ENCODE measurements at regions not wholly inside any gene's neighbourhood (a gene's known extent, or its start where the extent isn't known, plus 50 kb on each side); places are given as distances from the start of the nearest gene placed in this dataset.

DNA sequence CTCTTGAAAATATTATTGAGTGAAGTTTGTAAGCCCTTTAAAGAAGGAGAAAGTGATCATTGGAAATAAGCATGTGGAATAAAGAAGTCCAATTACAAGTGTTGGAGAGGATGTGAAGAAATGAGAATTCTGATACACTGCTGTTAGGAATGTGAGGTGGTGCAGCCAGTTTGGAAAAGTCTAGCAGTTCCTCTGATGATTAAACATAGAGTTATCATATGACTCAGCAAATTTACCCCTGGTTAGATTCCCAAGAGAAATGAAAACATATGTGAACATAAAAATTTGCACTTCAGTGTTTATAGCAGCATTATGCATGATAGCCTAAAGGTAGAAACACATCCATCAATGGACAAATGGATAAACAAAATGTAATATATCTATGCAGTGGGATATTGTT is 319.9 kb downstream of the AEBP2 start:
- TF ChIP-seq, protein P1, sequence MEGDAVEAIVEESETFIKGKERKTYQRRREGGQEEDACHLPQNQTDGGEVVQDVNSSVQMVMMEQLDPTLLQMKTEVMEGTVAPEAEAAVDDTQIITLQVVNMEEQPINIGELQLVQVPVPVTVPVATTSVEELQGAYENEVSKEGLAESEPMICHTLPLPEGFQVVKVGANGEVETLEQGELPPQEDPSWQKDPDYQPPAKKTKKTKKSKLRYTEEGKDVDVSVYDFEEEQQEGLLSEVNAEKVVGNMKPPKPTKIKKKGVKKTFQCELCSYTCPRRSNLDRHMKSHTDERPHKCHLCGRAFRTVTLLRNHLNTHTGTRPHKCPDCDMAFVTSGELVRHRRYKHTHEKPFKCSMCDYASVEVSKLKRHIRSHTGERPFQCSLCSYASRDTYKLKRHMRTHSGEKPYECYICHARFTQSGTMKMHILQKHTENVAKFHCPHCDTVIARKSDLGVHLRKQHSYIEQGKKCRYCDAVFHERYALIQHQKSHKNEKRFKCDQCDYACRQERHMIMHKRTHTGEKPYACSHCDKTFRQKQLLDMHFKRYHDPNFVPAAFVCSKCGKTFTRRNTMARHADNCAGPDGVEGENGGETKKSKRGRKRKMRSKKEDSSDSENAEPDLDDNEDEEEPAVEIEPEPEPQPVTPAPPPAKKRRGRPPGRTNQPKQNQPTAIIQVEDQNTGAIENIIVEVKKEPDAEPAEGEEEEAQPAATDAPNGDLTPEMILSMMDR (IDR thresholded peaks at IDR 0.05; ENCODE audit: low read depth, low read length): no peak
- TF ChIP-seq EZH2phosphoT487 (IDR thresholded peaks at IDR 0.05; ENCODE audit: low read depth): no peak

All from OCI-LY3 (cell line).